ENCODE measurements at regions not wholly inside any gene's neighbourhood (a gene's known extent, or its start where the extent isn't known, plus 50 kb on each side); places are given as distances from the start of the nearest gene placed in this dataset.
"Not testable (repeated sequence)": the region's sequence is repeated elsewhere in the genome, so short reads cannot be mapped to it uniquely, and the experiment has no call there.

DNA sequence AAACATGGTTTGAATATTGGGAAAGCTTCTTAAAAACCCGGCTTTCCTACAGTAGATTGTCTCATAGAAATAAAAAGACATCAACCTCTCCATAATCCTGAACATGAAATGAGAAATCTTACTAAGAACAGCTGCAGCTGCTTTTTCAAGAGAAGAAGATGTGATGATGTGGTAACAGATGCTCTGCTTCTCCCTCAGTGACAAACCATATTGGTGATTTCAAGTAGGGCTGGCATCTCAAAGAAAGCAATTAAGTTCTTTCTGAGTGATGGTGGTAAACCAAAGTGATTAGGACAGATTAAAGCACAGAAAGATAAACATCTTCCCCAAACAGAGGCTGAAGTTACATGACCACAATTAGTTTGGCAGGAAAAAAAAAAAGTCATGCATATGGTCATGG, 1477.7 kb downstream of the RAPGEF2 start:
- DNase-seq, result no peak
- TF ChIP-seq POLR2A (IDR thresholded peaks at IDR 0.05; ENCODE audit: low read length) (no peak), GATA1 (IDR thresholded peaks at IDR 0.05; ENCODE audit: low read depth, low read length) (no peak)

DNA sequence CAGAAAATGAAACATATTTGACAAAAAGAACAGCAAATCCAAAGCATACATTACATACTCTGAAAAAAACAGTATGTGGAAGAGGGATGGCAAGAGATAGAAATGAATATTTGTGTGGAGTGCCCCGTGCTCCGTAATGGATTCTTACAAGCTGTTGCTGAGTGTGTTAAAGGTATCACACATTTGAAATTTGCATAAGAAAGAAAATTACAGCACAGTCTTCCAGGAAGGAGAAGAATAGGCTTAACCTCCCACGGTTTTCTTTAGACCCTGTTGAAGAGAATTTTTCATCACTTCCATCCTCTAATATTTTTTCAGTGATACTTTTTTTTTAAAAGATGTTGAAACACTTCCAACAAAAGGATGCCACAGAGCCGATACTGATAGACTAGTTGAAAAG, 1489.4 kb downstream of the RAPGEF2 start:
- DNase-seq, result no peak
- TF ChIP-seq POLR2A (IDR thresholded peaks at IDR 0.05; ENCODE audit: low read length), result no peak
- no peak for TF ChIP-seq GATA1 (IDR thresholded peaks at IDR 0.05; ENCODE audit: low read depth, low read length)

DNA sequence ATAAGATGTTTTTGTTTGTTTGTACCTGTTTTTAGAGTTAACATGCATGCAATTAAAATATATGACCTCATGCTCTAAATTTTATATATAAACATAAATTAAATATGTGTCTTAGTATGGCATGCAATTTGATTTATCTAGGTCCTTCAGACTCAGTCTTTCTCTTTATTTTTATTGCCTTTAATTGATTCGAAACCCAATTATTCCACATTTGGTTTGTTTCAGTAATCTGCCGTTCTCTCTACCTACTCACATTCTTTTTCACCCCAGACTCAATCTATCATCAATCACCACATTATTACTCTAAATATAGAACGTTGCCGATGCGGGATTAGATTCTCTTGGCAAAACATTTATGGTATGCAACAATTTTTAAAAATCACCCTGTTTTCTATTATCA, 1492.8 kb downstream of the RAPGEF2 start:
- no peak for DNase-seq
- TF ChIP-seq GATA1 (IDR thresholded peaks at IDR 0.05; ENCODE audit: low read depth, low read length) (no peak), POLR2A (IDR thresholded peaks at IDR 0.05; ENCODE audit: low read length) (no peak)

DNA sequence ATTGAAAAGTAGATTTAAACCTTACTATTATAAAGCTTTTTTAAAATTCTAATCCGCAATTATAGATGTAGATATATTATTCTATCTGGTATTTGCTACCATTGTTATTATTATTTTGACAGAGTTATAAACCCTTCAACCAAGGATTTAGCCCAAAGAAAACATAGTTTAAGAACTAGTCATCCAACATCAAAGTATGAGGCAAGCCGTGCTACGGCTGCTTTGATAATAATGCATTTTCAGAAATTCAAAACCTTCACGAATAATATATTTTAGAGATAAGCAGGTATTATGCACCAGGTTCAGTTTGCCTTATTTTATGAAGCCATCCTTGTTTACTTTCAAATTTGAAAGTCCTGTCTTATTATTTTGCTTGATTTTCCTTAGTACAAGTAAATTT, 1501.7 kb downstream of the RAPGEF2 start:
- DNase-seq, result no peak
- TF ChIP-seq GATA1 (IDR thresholded peaks at IDR 0.05; ENCODE audit: low read depth, low read length), result no peak
- TF ChIP-seq POLR2A (IDR thresholded peaks at IDR 0.05; ENCODE audit: low read length), result no peak

DNA sequence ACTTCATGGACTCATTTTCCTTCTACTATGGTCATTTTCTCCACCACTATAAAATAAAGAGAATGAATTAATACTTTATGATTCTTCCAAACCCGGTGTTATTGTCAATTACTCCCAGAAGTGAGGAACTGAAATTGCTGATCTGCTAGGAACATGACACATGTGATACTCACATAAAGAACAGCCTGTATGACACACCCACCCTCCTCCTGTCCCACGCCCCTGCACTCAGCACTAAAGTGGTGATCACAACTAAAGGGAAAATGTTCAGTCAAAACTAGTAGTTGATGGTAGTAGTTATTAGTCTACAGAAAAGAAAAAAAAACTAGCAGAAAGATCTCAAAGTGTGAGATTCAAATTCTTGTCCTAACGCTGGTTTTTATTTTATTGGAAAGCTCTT, 1508.3 kb downstream of the RAPGEF2 start:
- TF ChIP-seq GATA1 (IDR thresholded peaks at IDR 0.05; ENCODE audit: low read depth, low read length) (no peak), POLR2A (IDR thresholded peaks at IDR 0.05; ENCODE audit: low read length) (no peak)
- no peak for DNase-seq

DNA sequence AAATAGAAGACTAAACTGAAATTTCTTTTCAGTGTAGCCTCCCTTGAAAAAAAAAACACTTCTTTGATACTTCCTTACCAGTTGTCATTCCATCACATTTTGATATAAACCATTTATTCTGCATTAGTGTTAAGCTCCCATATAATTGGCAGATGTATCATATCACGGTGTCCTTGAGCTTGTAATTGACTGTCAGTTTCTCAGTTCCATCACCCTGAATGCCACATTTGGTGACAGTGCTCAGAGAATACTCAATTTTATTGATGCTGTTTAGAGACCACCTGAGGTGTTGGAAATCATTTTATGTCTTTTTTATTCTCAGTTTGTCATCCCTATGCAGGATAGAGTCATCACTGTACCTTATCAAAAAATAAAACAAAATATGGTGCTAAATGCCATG, 1528.2 kb downstream of the RAPGEF2 start:
- no peak for DNase-seq
- TF ChIP-seq GATA1 (IDR thresholded peaks at IDR 0.05; ENCODE audit: low read depth, low read length) (no peak), POLR2A (IDR thresholded peaks at IDR 0.05; ENCODE audit: low read length) (no peak)

DNA sequence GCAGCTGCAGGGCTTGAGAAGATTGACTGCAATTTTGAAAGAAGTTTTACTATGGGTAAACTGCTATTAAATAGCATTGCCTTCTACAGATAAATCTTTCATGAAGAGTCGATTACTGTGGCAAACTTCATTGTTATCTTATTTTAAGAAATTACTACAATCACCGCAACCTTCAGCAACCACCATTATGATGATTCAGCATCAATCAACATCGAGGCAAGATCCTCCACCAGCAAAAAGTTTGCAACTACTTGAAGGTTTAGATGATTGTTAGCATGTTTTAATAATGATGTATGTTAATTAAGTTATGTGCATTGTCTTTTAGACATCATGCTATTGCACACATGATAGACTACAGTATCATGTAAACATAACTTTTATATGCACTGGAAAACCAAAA, 1511.0 kb downstream of the FSTL5 start:
- no peak for DNase-seq

DNA sequence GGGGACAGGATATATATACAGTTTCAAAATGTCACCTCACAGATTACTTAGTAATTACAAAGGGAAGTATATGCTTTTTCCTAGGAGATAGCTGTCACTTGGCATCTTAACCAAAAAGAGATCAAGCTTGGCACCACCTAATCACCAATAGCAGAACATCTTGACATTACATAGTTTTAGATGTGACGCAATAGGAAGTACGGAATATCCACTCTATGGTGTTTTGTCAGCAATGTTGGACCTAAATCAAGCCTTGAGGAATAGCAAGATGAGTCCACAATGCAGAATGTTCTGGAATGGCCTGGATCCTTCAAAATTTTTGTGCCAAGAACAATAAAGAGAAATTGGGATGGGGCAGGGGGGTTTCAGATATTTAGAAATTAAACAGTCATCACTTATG, 1488.2 kb downstream of the FSTL5 start:
- no peak for TF ChIP-seq POLR2A (IDR thresholded peaks at IDR 0.05; ENCODE audit: low read length)
- no peak for TF ChIP-seq GATA1 (IDR thresholded peaks at IDR 0.05; ENCODE audit: low read depth, low read length)
- no peak for DNase-seq

More for the DNA sequence above, 1511.0 kb downstream of the FSTL5 start:
- TF ChIP-seq GATA1 (IDR thresholded peaks at IDR 0.05; ENCODE audit: low read depth, low read length), result no peak
- TF ChIP-seq POLR2A (IDR thresholded peaks at IDR 0.05; ENCODE audit: low read length), result no peak

DNA sequence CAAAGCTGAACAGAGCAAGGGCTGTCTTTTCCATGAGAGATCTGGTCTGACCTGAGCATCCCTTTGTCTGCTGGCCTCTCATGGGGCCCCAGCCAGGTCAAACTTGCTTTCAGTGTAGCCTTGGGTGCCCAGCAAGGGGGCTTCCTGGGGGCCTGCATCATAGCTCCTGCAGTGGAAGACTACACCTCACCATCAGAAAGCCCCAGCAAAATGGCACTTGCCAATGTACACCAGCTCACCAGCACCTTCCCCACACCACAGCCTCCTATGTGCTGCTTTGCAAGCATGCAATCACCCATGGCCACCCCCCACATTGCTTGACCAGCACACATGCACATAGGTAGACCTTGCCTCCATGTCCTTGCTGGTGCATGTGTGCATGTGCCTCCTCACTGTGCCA, 1478.1 kb downstream of the FSTL5 start:
- TF ChIP-seq POLR2A (IDR thresholded peaks at IDR 0.05; ENCODE audit: low read length), result no peak
- no peak for TF ChIP-seq GATA1 (IDR thresholded peaks at IDR 0.05; ENCODE audit: low read depth, low read length)
- DNase-seq, result no peak

DNA sequence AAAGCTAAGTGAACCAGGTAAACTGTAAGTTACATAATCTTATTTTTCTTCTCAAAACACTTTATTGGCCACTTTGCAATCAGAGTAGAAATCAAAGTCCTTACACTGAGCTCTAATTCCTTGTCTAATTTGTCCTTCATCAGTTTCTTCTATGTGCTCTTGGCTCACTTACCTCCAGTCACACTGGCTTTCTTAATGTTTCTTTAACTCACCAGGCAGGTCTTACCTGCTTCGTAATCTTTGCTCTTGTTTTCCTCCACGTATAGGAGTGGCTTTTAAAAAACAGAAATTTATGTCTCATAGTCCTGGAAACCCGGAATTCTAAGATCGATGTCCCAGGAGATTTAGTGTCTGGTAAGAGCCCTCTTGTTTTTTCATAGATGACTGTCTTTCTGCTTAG, 1462.1 kb downstream of the FSTL5 start:
- no peak for TF ChIP-seq GATA1 (IDR thresholded peaks at IDR 0.05; ENCODE audit: low read depth, low read length)
- TF ChIP-seq POLR2A (IDR thresholded peaks at IDR 0.05; ENCODE audit: low read length), result no peak
- no peak for DNase-seq

DNA sequence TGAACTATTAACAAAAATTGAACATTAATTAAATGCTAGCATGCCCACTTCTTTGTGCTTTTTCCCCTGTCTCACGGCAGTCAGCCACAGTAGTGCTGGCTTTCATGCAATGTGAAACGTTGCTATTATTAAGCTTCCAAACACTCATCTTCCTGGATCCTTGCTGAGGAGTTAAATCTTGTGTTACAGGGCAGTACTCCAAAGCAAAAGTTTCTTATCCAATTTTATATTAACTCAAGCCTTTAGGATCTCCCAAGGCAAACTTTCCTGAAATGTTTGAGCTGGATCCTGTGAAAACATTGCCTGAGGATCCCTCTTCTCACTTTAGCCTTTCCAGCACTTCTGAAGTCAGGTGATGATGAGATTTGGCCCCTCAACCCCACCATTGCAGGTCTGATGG, 1454.8 kb downstream of the FSTL5 start:
- TF ChIP-seq POLR2A (IDR thresholded peaks at IDR 0.05; ENCODE audit: low read length) (no peak), GATA1 (IDR thresholded peaks at IDR 0.05; ENCODE audit: low read depth, low read length) (no peak)
- no peak for DNase-seq

DNA sequence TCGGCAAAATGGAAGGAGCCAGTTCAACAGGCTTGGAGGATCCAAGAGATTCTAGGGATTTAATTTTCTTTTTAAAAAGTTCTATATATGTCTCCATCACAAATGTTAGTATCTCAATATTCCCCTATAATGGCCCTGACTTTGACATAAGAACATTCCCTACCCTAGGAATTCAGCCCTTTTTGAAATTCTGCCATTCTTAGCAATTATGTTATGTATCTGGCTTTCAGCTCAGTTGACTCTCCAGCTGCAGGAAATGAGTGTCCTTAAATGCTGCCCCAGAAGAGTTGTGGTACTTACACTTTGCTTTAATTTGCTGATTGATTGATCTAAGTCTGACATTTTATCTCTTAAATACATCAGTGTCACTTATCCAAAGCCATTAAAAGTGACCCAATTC, 1454.3 kb downstream of the FSTL5 start:
- TF ChIP-seq GATA1 (IDR thresholded peaks at IDR 0.05; ENCODE audit: low read depth, low read length), result no peak
- TF ChIP-seq POLR2A (IDR thresholded peaks at IDR 0.05; ENCODE audit: low read length), result no peak
- DNase-seq, result no peak

DNA sequence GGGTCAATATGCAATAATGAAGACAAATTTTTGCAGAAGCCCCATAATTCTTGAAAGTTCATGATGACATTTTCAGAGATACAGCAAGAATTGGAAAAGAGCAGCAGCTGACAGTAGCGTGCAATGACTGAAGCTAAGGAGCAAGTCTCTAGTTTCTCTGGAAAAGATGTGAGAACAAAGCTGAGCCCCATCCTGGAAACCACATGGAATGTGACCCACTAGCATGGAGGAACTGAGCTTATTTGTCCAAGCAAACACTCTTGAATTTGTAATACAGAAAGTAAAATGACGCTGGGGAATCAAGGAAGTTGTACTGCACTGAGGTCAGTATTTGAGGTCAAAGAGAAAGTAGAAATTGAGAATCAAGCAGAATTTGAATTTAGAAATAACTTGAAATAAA, 1447.2 kb downstream of the FSTL5 start:
- no peak for DNase-seq
- TF ChIP-seq GATA1 (IDR thresholded peaks at IDR 0.05; ENCODE audit: low read depth, low read length), result no peak

DNA sequence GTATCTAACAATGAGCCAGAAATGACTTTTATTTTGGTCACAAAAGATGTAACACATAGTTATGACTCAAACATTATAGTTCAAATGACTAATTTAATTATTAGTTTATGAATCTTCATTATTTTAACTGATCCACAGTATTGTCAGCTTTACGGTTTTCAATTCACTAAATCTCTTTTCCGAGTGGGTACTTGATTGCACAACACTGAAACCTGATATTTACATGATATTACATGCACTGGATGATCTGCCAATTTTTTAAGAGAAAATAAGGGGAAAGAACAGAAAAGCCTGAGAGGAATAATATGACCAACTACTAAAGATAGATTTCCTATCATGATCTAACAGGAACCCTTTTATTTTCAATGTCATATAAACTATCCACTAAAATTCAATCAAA, 1446.0 kb downstream of the FSTL5 start:
- DNase-seq, result no peak
- no peak for TF ChIP-seq GATA1 (IDR thresholded peaks at IDR 0.05; ENCODE audit: low read depth, low read length)
- TF ChIP-seq POLR2A (IDR thresholded peaks at IDR 0.05; ENCODE audit: low read length), result no peak

DNA sequence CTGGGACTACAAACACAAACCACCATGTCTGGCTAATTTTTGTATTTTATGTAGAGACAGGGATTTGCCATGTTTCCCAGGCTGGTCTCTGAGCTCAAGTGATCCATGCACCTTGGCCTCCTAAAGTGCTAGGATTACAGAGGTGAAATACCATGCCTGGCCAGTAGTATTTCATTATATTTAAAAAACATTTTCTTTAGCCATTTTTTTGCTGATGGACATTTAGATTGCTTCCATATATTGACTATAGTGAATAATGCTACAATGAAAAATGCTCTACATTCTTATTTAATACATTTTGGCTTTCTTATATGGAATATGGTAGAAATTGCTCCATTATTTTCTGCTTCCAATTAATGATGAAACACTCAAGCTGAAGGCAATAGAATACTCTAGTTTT, 1439.7 kb downstream of the FSTL5 start:
- no peak for DNase-seq

DNA sequence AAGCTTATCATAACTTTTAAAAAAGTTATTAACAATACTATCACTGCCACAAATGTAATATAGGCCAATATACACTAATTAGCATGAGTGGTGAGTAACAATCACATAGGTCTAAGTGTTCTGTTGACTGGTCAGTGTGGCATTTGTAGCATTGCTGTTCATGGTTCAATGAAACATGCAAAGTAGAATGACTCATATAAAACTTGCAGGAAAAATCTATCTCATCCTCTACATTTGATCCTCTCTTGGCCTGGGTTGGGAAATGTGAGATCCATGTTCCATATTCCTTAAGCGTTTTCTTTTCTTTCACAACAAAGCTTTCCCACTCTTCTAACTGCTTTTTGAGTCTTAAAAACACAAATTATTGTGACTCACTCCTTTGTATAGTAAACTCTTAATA, 1418.7 kb downstream of the FSTL5 start:
- no peak for TF ChIP-seq POLR2A (IDR thresholded peaks at IDR 0.05; ENCODE audit: low read length)
- no peak for TF ChIP-seq GATA1 (IDR thresholded peaks at IDR 0.05; ENCODE audit: low read depth, low read length)
- no peak for DNase-seq

More for the DNA sequence above, 1439.7 kb downstream of the FSTL5 start:
- TF ChIP-seq POLR2A (IDR thresholded peaks at IDR 0.05; ENCODE audit: low read length), result no peak
- TF ChIP-seq GATA1 (IDR thresholded peaks at IDR 0.05; ENCODE audit: low read depth, low read length), result no peak

DNA sequence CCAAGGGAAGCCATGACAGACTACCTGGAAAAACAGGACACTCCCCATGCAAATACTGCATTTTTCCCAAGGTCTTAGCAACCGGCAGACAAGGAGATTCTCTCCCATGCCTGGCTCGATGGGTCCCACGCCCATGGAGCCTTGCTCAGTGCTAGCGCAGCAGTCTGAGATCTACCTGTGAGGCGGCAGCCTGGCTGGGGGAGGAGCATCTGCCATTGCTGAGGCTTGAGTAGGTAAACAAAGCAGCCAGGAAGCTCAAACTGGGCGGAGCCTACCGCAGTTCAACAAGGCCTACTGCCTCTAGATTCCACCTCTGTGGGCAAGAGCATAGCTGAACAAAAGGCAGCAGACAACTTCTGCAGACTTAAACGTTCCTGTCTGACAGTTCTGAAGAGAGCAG, 1417.2 kb downstream of the FSTL5 start:
- DNase-seq, result not testable (repeated sequence)

All from erythroblast (primary cell).